HG02973 (cell line): ENCODE measurements at regions not wholly inside any gene's neighbourhood (a gene's known extent, or its start where the extent isn't known, plus 50 kb on each side); places are given as distances from the start of the nearest gene placed in this dataset.

Experiments
- ATAC-seq: cut with Tn5 transposase; IDR thresholded peaks from one replicate; pipeline ENCODE4 v1.9.1; 2021; ENCODE audit warnings: moderate library complexity; ENCODE audit not compliant: unreplicated experiment

GRCh38 chr15:31272558-31273257, 53.9 kb upstream of the KLF13 start:
- ATAC-seq: no peak

GRCh38 chr15:31273258-31273941, 53.2 kb upstream of the KLF13 start:
- no peak for ATAC-seq

DNA sequence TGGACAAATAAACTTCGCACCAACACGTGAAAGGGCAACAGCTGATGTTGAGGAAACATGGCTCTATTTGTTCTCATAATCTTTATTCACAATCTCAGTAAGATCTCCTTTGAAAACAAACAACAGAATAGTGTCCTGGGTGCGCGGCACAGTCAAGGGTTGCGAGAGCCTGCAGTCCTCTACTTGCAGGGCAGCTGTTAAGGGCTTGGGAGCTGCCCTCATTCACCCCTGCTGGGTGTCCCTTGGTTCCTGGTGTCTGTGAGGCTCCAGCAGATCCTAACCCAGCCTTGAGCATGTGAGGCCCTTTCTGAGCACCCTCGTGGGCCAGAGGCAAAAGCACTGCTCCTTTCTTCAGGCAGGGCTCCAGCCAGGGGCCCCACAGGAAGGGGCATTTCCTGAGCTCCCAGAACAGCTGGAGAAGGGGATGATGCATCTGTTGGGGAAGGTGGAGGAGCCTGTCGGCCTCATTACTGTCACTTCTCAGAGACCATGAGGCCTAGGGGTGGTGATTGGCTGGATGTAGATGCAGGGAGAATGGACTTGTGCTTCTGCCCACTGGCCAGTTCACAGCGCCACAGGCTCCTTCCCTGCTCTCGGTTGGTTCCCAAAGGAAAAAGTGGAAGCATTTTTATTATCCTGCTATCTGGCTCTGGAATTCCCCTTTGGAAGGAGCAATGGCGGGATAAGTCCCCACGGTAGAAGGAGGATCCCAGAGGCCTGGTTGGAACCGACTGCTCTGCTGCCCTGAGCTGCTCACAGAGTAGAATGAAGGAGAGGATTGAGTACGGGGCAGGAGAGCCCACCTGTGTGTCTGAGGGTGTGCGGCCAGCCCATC, 51.9 kb upstream of the KLF13 start:
- no peak for ATAC-seq

DNA sequence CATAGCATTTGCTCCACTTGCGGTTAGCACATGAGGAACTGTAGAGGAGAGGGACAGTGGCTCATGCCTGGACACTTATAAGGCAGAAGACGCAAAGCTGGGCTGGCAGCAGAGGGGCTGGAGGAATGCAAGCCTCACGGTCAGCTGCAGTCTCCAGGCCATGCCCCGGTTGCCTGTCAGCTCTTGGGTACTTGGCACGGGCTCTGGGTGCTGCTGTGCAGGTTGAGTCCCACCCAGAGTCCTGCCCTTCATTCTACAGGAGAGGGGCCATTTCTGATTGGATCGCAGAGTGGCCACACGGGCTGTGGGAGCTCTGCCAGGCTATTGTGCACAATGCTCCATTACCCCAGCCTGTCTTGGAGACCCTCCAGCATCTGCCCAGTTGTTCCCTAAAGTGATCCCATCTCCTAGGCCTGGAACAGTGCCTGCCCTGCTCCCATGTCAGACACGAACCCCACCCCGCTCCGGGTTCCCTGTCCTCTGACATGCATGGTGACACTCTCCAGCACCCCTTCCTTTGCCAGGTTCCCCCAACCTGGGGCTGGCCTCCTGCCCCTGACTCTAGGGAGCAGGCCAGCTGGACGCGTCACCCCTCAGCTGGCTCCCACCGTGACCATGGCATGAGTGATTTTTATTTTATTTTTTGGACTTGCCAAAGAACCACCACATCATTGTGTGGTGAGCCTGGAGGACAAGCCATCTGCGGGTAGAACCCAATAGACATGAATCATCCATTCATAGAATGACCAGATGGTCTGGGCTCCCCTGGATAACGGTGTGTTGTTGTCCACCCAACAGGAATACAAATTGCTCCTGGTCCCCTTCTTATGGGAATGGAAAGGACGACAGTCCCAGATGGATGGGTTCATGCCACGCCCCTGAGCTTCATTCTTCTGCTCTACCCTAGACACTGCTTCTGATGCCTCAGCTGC, 51.0 kb upstream of the KLF13 start:
- no peak for ATAC-seq

- ATAC-seq: no peak
These were observed 49.9 kb upstream of the KLF13 start for GRCh38 chr15:31276596-31277298.
